GM23338 (cell line): ENCODE measurements at regions not wholly inside any gene's neighbourhood (a gene's known extent, or its start where the extent isn't known, plus 50 kb on each side); places are given as distances from the start of the nearest gene placed in this dataset.

Experiments
- ATAC-seq: fragments of 200-7000 bp; cut with Tn5 transposase; 3 replicates; pipeline ENCODE4 v1.9.1; 2020
- DNase-seq: peaks from one replicate; pipeline ENCODE4 v3.0.0-alpha.2; 2015; ENCODE audit warnings: low spot score
- H2AFZ ChIP-seq: fragments of 200-600 bp; sonication (generic); 2 replicates; pipeline ENCODE4 v1.8.0; 2016; ENCODE audit warnings: antibody characterized with exemption, mild to moderate bottlenecking, moderate library complexity
- H3F3A ChIP-seq: fragments of 200-600 bp; sonication (generic); replicated peaks from 2 replicates; pipeline ENCODE4 v1.8.0; 2017; ENCODE audit warnings: antibody characterized with exemption, mixed run types, low read depth
- H3K27ac ChIP-seq: fragments of 200-600 bp; sonication (generic); 2 replicates; pipeline ENCODE4 v1.6.1; 2016; ENCODE audit warnings: low read depth
- H3K27me3 ChIP-seq: fragments of 200-600 bp; sonication (generic); 2 replicates; pipeline ENCODE4 v1.8.0; 2016; ENCODE audit warnings: mild to moderate bottlenecking, mixed run types, moderate library complexity; ENCODE audit not compliant: insufficient read depth
- H3K36me3 ChIP-seq: fragments of 200-600 bp; sonication (generic); 2 replicates; pipeline ENCODE4 v1.8.0; 2016; ENCODE audit warnings: mild to moderate bottlenecking; ENCODE audit not compliant: insufficient read depth
- H3K4me1 ChIP-seq: fragments of 200-600 bp; sonication (generic); 2 replicates; pipeline ENCODE4 v1.8.0; 2016; ENCODE audit warnings: mild to moderate bottlenecking, moderate library complexity; ENCODE audit not compliant: insufficient read depth
- H3K4me2 ChIP-seq: fragments of 200-600 bp; sonication (generic); 2 replicates; pipeline ENCODE4 v1.7.1; 2017; ENCODE audit warnings: mixed run types
- H3K4me3 ChIP-seq: fragments of 200-600 bp; sonication (generic); 2 replicates; pipeline ENCODE4 v1.6.1; 2016; ENCODE audit warnings: mixed run types
- H3K79me2 ChIP-seq: fragments of 200-600 bp; sonication (generic); replicated peaks from 2 replicates; pipeline ENCODE4 v1.8.0; 2017; ENCODE audit warnings: mild to moderate bottlenecking; ENCODE audit not compliant: insufficient read depth
- H3K9me2 ChIP-seq: fragments of 200-600 bp; sonication (generic); 2 replicates; pipeline ENCODE4 v1.8.0; 2017; ENCODE audit not compliant: insufficient read depth
- H4K20me1 ChIP-seq: fragments of 200-600 bp; sonication (generic); replicated peaks from 2 replicates; pipeline ENCODE4 v1.8.0; 2017; ENCODE audit warnings: mild to moderate bottlenecking; ENCODE audit not compliant: insufficient read depth
- H3K27ac Mint-ChIP-seq: 2 replicates; pipeline ENCODE4 v1.8.0; 2020; ENCODE audit warnings: inconsistent platforms, mild to moderate bottlenecking, moderate library complexity, mixed read lengths
- H3K27me3 Mint-ChIP-seq: 3 replicates; pipeline ENCODE4 v1.8.0; 2022; ENCODE audit warnings: low read depth, mild to moderate bottlenecking, moderate library complexity, mixed read lengths, inconsistent platforms; ENCODE audit not compliant: insufficient read depth, poor library complexity
- H3K36me3 Mint-ChIP-seq: 3 replicates; pipeline ENCODE4 v1.8.0; 2021; ENCODE audit warnings: low read depth, mild to moderate bottlenecking, inconsistent platforms, moderate library complexity, mixed read lengths
- H3K4me1 Mint-ChIP-seq: 3 replicates; pipeline ENCODE4 v1.8.0; 2020; ENCODE audit warnings: mild to moderate bottlenecking, inconsistent platforms, mixed read lengths
- H3K4me3 Mint-ChIP-seq: 3 replicates; pipeline ENCODE4 v1.8.0; 2021; ENCODE audit warnings: moderate library complexity, mild to moderate bottlenecking, inconsistent platforms, mixed read lengths
- H3K9me3 Mint-ChIP-seq: 3 replicates; pipeline ENCODE4 v1.8.0; 2020; ENCODE audit warnings: moderate library complexity, mild to moderate bottlenecking, inconsistent platforms, mixed read lengths
- CREB1 ChIP-seq: fragments of 250-450 bp; sonication (Bioruptor Pico); IDR thresholded peaks from 2 replicates; pipeline ENCODE4 v1.5.0; 2020; ENCODE audit warnings: low read depth, mild to moderate bottlenecking, moderate library complexity
- EZH2 ChIP-seq: fragments of 200-600 bp; sonication (generic); IDR thresholded peaks from one replicate; pipeline ENCODE4 v1.8.0; 2017; ENCODE audit warnings: antibody characterized with exemption, mild to moderate bottlenecking, low read depth; ENCODE audit not compliant: unreplicated experiment
- JUNB ChIP-seq: IDR thresholded peaks from one replicate; pipeline ENCODE4 v1.6.1; 2016; ENCODE audit warnings: antibody characterized with exemption; ENCODE audit not compliant: unreplicated experiment
- NANOG ChIP-seq: IDR thresholded peaks from 2 replicates; pipeline ENCODE4 v1.6.1; 2016; ENCODE audit warnings: antibody characterized with exemption, borderline replicate concordance
- POLR2AphosphoS5 ChIP-seq: IDR thresholded peaks from 2 replicates; pipeline ENCODE4 v1.6.1; 2016; ENCODE audit warnings: antibody characterized with exemption, low read depth
- STAT1 ChIP-seq: IDR thresholded peaks from one replicate; pipeline ENCODE4 v1.6.1; 2016; ENCODE audit warnings: antibody characterized with exemption; ENCODE audit not compliant: unreplicated experiment
- ZNF114 ChIP-seq: fragments of 250-450 bp; sonication (Bioruptor Pico); IDR thresholded peaks from 2 replicates; pipeline ENCODE4 v1.5.0; 2020; ENCODE audit warnings: mild to moderate bottlenecking, moderate library complexity
- ZNF331 ChIP-seq: fragments of 250-450 bp; sonication (Bioruptor Pico); IDR thresholded peaks from 2 replicates; pipeline ENCODE4 v1.5.0; 2020; ENCODE audit warnings: low read depth, mild to moderate bottlenecking, moderate library complexity
- TF ChIP-seq, protein P1 (sequence below): IDR thresholded peaks from 2 replicates; pipeline ENCODE4 v1.6.1; 2016; ENCODE audit warnings: antibody characterized with exemption
- TF ChIP-seq, protein P2 (sequence below): fragments of 250-450 bp; sonication (Bioruptor Pico); IDR thresholded peaks from 2 replicates; pipeline ENCODE4 v1.5.0; 2020; ENCODE audit warnings: mild to moderate bottlenecking, moderate library complexity

DNA sequence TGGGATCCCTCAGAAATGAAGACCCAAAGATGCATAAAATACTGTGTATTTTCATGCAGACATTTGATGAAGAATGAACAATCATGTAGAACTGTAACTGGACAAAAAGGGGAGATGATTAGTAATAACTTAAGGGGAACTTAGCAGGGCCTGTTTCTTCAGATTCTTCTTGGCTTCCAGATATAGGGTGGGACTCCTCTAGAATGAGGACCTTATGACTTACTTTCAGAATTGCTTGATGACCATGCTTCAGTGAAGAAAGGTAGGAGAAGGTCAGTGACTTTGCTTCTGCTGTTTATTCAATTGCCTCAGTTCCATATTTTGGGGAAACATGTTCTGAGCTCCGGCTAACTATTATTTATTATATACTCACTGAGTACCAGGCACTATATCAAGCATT lies 580.8 kb downstream of the CENPC start (continued):
- no peak for TF ChIP-seq ZNF331 (CRISPR knock-in tag)

DNA sequence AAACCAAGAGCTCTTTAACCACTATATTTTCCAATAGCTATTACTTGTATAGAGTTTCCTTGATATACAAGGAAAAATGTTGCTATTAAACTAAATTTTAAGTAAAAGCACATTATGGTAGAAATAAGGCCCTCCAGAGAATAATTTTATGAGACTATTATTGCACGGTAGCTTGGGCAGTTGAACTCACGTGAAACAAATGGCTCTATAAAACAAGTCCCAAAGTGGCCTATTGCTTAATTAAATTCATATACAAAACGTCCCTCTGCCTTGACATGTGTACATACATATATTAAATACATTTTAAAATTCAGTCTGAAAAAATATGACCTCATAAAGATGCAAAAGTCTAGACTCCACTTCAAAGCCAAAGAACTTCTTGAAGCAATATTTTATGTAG lies 582.2 kb downstream of the CENPC start:
- Mint-ChIP-seq H3K27ac (no peak overlapping the region), H3K36me3 (no peaks in the 10 kb centered on the region), H3K4me1 (no peaks in the 10 kb centered on the region), H3K27me3 (no peaks in the 10 kb centered on the region), H3K4me3 (no peak overlapping the region), H3K9me3 (no peaks in the 10 kb centered on the region; the same call in 2 of the 3 replicates)
- TF ChIP-seq, protein P1, sequence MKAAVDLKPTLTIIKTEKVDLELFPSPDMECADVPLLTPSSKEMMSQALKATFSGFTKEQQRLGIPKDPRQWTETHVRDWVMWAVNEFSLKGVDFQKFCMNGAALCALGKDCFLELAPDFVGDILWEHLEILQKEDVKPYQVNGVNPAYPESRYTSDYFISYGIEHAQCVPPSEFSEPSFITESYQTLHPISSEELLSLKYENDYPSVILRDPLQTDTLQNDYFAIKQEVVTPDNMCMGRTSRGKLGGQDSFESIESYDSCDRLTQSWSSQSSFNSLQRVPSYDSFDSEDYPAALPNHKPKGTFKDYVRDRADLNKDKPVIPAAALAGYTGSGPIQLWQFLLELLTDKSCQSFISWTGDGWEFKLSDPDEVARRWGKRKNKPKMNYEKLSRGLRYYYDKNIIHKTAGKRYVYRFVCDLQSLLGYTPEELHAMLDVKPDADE = no peak
- TF ChIP-seq POLR2AphosphoS5 (no peak), EZH2 (no peak)
- Histone ChIP-seq H2AFZ (no peak overlapping the region), H3F3A (no peaks in the 10 kb centered on the region), H3K36me3 (no peaks in the 10 kb centered on the region), H3K4me2 (no peak overlapping the region), H3K4me1 (no peaks in the 10 kb centered on the region; the same call in 1 of the 2 replicates), H3K79me2 (no peaks in the 10 kb centered on the region), H4K20me1 (no peaks in the 10 kb centered on the region), H3K27me3 (no peaks in the 10 kb centered on the region), H3K9me2 (no peaks in the 10 kb centered on the region), H3K4me3 (no peak overlapping the region), H3K27ac (no peak overlapping the region)
- ATAC-seq = no peak
- DNase-seq = no peak

DNA sequence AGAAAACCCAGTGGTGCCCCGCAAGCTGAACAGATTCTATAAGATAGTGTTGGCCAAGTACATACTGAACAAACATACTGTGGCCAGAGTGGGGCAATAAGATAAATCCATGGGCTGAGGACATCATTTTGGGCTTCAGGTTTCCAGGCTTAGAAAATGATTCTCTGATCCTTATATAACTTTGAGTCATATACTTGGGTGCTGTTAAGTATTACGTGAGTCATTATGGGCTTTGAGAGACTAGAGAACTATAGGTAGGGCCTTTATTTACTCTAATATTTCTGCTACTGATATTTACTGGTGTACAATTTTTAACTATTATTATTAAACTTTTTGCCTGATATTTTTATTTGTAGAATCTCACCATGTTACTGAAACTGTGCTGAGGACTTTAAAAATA lies 586.1 kb downstream of the CENPC start:
- Histone ChIP-seq H3K4me1 (peaks cover 7% of the 10 kb centered on the region; the same call in 1 of the 2 replicates), H3K4me2 (no peak overlapping the region), H2AFZ (no peak overlapping the region), H3K27me3 (no peaks in the 10 kb centered on the region), H3K9me2 (peaks cover 3% of the 10 kb centered on the region; the same call in 1 of the 2 replicates), H3K79me2 (no peaks in the 10 kb centered on the region), H3F3A (no peaks in the 10 kb centered on the region), H3K4me3 (no peak overlapping the region), H3K36me3 (no peaks in the 10 kb centered on the region), H4K20me1 (no peaks in the 10 kb centered on the region), H3K27ac (no peak overlapping the region)
- H3K4me3 Mint-ChIP-seq = no peak overlapping the region
- no peaks in the 10 kb centered on the region for H3K36me3 Mint-ChIP-seq
- H3K27me3 Mint-ChIP-seq = no peaks in the 10 kb centered on the region
- H3K4me1 Mint-ChIP-seq = peaks cover 9% of the 10 kb centered on the region
- ATAC-seq (no peak), DNase-seq (no peak)
- TF ChIP-seq ZNF114 (no peak), STAT1 (no peak)
- H3K27ac Mint-ChIP-seq = no peak overlapping the region
- no peaks in the 10 kb centered on the region for H3K9me3 Mint-ChIP-seq

DNA sequence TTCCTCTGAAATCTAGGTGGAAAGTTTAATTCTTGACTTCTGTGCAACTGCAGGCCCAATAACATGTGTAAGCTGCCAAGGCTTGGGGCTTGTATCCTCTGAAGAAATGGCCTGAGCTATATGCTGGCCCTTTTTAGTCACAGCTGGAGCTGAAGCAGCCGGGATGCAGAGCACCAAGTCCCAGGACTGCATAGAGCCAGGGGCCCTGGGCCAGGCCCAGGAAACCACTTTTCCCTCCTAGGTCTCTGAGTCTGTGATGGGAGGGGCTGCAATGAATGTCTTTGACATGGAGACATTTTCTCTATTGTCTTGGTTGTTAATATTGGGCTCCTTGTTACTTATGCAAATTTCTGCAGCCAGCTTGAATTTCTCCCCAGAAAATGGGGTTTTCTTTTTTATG lies 588.5 kb downstream of the CENPC start:
- no peaks in the 10 kb centered on the region for H4K20me1 ChIP-seq
- H3K36me3 ChIP-seq = no peaks in the 10 kb centered on the region
- H3K4me2 ChIP-seq = no peak overlapping the region
- no peaks in the 10 kb centered on the region for H3F3A ChIP-seq
- peak overlapping the region; percentile 88 for H2AFZ ChIP-seq
- Mint-ChIP-seq H3K36me3 (no peaks in the 10 kb centered on the region), H3K27ac (no peak overlapping the region), H3K9me3 (no peaks in the 10 kb centered on the region), H3K27me3 (peaks cover under 1% of the 10 kb centered on the region), H3K4me1 (peaks cover 9% of the 10 kb centered on the region), H3K4me3 (no peak overlapping the region)
- H3K79me2 ChIP-seq = no peaks in the 10 kb centered on the region
- no peak overlapping the region for H3K27ac ChIP-seq
- H3K4me1 ChIP-seq = peaks cover 7% of the 10 kb centered on the region; the same call in 1 of the 2 replicates
- ATAC-seq = peak; percentile 53
- no peak overlapping the region for H3K4me3 ChIP-seq
- H3K27me3 ChIP-seq = no peaks in the 10 kb centered on the region
- peaks cover 3% of the 10 kb centered on the region for H3K9me2 ChIP-seq
- DNase-seq = peak; percentile 16
- no peak for TF ChIP-seq ZNF331 (CRISPR knock-in tag)
- TF ChIP-seq CREB1 (CRISPR knock-in tag) = no peak
- TF ChIP-seq NANOG = no peak
- TF ChIP-seq JUNB = no peak
- TF ChIP-seq, protein P2, sequence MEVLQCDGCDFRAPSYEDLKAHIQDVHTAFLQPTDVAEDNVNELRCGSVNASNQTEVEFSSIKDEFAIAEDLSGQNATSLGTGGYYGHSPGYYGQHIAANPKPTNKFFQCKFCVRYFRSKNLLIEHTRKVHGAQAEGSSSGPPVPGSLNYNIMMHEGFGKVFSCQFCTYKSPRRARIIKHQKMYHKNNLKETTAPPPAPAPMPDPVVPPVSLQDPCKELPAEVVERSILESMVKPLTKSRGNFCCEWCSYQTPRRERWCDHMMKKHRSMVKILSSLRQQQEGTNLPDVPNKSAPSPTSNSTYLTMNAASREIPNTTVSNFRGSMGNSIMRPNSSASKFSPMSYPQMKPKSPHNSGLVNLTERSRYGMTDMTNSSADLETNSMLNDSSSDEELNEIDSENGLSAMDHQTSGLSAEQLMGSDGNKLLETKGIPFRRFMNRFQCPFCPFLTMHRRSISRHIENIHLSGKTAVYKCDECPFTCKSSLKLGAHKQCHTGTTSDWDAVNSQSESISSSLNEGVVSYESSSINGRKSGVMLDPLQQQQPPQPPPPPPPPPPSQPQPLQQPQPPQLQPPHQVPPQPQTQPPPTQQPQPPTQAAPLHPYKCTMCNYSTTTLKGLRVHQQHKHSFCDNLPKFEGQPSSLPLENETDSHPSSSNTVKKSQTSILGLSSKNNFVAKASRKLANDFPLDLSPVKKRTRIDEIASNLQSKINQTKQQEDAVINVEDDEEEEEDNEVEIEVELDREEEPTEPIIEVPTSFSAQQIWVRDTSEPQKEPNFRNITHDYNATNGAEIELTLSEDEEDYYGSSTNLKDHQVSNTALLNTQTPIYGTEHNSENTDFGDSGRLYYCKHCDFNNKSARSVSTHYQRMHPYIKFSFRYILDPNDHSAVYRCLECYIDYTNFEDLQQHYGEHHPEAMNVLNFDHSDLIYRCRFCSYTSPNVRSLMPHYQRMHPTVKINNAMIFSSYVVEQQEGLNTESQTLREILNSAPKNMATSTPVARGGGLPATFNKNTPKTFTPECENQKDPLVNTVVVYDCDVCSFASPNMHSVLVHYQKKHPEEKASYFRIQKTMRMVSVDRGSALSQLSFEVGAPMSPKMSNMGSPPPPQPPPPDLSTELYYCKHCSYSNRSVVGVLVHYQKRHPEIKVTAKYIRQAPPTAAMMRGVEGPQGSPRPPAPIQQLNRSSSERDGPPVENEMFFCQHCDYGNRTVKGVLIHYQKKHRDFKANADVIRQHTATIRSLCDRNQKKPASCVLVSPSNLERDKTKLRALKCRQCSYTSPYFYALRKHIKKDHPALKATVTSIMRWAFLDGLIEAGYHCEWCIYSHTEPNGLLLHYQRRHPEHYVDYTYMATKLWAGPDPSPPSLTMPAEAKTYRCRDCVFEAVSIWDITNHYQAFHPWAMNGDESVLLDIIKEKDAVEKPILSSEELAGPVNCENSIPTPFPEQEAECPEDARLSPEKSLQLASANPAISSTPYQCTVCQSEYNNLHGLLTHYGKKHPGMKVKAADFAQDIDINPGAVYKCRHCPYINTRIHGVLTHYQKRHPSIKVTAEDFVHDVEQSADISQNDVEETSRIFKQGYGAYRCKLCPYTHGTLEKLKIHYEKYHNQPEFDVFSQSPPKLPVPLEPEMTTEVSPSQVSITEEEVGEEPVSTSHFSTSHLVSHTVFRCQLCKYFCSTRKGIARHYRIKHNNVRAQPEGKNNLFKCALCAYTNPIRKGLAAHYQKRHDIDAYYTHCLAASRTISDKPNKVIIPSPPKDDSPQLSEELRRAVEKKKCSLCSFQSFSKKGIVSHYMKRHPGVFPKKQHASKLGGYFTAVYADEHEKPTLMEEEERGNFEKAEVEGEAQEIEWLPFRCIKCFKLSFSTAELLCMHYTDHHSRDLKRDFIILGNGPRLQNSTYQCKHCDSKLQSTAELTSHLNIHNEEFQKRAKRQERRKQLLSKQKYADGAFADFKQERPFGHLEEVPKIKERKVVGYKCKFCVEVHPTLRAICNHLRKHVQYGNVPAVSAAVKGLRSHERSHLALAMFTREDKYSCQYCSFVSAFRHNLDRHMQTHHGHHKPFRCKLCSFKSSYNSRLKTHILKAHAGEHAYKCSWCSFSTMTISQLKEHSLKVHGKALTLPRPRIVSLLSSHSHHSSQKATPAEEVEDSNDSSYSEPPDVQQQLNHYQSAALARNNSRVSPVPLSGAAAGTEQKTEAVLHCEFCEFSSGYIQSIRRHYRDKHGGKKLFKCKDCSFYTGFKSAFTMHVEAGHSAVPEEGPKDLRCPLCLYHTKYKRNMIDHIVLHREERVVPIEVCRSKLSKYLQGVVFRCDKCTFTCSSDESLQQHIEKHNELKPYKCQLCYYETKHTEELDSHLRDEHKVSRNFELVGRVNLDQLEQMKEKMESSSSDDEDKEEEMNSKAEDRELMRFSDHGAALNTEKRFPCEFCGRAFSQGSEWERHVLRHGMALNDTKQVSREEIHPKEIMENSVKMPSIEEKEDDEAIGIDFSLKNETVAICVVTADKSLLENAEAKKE = no peak
- TF ChIP-seq EZH2 = no peak
- TF ChIP-seq STAT1 = no peak
